HG02943 (cell line): ENCODE measurements at regions not wholly inside any gene's neighbourhood (a gene's known extent, or its start where the extent isn't known, plus 50 kb on each side); places are given as distances from the start of the nearest gene placed in this dataset.

Experiments used
- ATAC-seq: cut with Tn5 transposase; IDR thresholded peaks from one replicate; pipeline ENCODE4 v1.9.1; 2021; ENCODE audit warnings: mild to moderate bottlenecking, low read depth, moderate library complexity; ENCODE audit not compliant: unreplicated experiment

DNA sequence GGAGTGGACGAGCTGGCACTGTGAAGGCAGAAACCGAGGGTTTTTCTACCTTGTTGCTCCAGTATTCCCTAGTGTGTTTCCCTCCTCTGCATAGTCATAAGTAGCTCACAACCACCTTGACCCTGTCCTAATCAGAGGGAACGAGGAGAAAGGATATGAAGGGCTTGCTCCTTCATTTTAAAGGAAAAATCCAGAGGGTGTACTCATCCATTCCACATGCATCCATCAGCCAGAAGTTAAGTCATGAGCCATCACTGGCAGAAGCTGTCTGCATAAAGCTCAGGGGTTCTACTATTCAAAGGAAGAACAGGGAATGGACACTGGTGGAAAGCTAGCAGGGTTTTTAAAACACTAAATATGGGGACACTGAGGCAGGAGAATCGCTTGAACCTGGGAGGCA lies 84.3 kb upstream of the FOXN3 start:
- no peak for ATAC-seq

DNA sequence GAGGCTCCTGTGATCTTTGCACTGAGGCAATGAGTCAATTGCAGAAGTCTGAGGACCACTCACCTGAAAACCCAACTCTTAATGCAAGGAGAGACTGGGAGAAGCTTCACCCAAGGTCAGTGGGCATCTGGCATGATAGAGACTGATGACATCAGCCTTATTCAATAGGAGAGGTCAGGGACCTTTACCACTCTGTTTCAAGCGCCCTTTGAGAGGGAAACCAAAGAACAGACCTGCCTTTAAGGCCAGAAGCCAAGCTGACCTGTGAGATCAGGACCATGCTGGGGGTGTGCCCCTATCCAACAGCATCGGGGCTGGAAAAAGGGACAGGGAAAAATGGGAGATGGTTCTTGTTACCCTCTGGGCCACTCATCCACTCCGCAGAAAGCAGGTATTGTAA lies 83.3 kb upstream of the FOXN3 start:
- ATAC-seq, result no peak

DNA sequence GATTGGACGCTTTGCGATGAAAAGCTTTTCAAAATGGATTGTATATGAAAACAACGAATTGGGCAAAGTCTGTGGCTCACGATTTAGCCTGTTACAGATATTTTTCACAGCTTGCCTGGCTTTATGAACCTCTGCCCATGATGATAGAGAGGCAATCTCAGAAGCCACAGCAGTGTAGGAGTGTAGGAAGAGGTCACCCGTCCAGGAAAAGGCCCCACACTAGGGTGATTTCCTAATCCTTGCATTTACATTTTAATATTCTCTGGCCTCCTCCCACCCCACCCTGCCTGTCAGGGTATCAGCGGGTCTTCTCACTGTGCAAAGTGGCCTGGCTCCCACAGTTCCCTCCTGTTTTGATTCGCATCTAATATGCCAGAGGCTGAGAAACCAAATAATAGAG lies 81.8 kb upstream of the FOXN3 start:
- no peak for ATAC-seq

DNA sequence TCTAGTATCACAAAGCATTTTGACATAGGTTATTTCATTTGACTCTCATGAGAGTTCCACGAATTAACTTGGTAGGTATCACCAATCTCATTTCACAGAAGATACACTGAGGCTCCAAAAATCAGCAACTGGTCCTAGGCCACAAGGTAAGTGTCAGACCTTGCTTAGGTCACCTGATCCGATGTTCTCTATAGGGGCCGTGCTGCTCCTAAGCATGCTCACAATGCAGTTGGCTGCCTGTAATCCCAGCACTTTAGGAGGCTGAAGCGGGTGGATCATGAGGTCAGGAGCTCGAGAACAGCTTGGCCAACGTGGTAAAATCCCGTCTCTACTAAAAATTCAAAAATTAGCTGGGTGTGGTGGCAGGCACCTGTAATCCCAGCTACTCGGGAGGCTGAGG lies 78.7 kb upstream of the FOXN3 start:
- ATAC-seq, result no peak

DNA sequence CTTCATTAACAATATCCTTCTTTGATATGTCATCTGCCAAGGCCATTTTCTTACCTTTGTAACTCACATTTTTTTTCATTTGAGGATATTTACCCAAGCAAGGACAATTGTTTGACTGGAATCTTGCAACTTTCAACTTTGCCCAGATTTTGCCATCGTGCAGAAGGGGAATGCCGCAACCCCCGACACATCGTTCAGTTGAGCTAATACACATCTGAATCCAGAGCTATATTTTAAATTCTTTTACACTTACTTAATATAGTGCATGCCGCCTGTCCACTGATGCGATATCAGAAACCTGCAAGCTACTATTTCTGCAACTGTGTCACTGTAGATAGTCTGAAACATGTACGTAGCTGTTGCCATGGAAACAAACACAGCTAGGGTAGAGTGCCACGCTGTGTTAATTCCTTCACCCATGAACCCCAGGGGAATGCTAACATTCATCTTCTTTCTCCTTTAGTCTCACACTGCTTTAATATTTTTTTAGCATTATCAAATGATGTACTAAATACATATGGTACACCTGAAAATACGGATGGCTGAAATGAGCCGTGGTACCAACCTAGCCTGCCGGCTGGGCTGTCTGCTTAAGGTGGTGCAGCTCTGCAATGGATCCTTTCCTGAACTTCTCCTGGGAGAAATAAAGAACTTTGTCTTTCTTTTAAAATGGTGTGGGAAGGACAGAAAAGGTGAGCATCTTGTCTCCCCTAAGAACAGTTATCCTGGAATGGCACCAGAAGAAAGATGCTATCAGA lies 77.0 kb upstream of the FOXN3 start:
- ATAC-seq, result no peak

DNA sequence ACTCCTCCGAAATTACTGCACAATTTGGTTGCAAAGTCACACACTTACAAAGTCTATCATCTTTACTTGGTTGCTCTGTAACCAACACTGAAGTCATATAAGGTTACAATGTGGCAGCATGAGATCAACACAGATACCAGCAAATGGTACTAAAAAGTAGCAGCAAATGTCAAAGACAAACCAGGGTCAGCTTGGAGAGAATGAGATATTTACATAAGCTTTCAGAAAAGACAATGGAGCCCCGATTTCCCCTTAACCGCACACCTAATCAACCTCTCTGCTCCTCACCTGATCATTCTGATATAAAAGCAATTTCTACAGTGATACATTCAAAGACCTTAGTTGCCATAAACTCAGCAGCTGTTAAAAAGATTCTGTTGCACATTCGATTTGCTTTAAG lies 76.4 kb upstream of the FOXN3 start:
- no peak for ATAC-seq

DNA sequence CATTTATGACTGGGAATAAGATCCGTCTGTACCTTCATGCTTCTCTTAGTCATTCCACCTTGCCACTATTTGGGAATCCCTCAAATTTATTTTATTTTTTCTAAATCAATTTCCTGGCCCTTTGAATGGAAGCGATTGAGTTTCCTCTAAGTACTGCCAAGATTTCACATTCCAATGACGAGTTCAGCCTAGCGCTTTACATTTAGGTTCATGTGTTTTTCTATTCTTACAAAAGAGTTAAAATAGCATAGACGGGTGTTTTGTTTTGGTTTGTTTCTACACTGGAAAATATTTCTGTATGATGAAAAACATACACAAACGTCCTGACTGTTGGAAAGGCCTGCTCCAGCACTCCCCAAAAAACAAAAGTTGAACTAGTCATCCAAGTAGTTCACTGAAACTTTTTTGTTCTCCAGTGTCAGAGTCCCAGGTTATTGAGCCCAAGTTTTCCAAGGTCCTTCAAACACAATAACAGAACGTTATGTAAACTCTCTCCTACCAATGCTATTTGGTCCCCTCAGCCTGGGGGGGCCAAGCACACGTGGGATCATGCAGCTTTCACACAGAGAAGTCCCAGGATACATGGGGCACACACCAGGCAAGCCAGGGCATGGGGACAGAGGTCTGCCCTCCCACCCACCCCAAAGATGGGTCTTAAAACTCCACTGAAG lies 74.8 kb upstream of the FOXN3 start:
- no peak for ATAC-seq

DNA sequence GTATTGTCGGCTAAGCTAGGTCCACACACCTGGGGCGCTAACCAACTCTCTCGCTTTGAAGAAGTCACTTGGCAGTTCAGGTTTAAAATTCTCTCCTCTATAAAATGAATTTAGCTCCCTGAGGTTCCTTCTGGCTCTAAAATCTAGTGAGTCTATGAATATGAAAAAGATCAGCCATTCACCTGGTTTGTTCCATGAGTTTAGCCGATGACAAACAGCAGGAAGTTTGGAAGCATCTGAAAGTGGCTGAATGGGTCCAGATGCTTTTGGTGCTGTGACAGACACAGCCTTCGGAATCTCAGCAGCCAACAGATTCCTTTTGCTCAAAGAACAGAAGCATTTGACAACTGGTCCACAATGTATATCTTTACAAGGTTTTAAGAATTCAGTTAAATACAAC lies 73.4 kb upstream of the FOXN3 start:
- no peak for ATAC-seq

DNA sequence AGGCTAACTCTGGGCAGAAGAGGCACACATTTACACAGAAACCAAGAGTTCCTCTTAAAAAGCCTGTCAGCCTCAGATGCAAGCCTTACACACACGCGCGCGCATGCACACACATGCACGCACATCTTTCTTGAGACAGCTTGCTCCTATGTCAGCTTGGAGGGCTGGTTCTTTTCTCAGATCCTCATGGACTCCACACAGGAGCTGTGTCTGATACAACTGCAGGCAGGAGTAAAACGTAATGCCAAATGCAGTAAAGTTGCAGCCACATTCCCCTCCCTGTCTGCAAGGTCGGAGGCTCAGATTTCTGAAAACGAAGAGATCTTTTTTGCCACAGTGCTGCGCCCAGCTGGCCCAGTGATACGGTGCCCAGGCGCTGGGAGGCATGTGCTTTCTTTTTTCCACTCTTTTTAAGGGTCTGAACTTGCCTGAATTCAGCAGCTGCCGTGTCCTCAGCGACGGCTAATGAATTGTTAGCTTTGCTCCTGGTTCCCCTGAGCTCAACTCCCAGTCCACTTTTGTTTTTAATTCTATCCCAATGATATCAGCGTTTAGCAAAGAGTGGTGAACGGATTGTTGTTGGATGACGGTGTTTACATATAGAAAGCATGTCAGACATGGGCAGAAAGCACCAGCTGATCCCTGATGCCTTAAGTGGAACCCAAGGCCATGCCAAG lies 72.9 kb upstream of the FOXN3 start:
- no peak for ATAC-seq

DNA sequence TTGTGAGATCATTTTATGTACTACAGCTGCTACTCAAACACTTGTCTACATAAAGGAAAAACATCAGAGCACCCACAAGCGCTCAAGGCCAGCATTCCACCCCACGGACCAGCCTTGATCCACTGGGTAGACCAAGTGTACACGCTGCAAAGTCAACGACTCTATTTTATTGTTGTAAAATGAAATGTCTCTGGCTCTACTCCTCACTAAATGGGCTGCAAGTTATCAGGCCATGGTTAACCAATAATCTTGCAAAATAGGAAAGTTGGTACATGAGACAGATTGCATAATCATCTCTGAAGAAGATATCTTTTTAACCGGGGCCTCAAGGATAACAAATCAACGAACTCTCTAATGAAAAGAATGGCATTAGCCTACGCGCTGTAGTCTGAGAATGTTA lies 69.9 kb upstream of the FOXN3 start:
- no peak for ATAC-seq

DNA sequence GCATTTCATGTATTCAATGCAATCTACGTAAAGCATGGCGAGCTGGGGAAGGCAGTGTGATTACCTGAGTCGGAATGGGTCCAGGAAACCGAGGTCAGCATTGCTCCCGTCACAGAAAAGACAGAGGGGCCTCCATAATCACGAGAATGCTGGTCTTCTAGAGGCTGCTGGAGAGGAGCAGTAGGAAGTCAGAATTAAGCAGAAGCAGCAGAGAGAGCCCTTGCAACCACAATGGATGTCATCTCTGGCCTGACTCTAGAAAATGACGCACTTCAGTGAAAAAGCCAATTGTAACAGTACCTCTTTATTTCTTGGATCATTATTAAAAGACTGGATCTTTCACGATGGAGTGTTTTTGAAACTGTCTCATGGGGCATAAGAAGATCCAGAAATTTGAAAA lies 69.5 kb upstream of the FOXN3 start:
- ATAC-seq, result no peak

DNA sequence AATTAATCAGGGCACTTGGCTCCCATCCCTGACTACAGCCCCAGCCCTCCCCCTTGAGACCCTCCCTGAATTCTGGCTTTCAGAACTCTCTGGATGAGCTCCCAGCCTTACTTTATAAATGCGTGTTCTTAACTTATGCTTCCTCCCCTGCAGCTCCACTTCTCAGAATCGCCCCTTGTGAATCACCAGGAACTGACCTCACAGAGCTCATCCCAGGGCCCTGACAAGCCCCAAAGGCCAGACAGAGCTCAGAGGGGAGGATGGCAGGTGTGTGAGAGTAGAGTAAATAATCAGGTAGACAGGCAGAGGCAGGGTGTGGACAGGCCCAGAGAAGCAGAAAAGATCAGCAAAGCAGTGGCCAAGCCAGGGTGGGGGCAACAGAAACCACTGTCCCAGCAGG lies 68.2 kb upstream of the FOXN3 start:
- ATAC-seq, result no peak

DNA sequence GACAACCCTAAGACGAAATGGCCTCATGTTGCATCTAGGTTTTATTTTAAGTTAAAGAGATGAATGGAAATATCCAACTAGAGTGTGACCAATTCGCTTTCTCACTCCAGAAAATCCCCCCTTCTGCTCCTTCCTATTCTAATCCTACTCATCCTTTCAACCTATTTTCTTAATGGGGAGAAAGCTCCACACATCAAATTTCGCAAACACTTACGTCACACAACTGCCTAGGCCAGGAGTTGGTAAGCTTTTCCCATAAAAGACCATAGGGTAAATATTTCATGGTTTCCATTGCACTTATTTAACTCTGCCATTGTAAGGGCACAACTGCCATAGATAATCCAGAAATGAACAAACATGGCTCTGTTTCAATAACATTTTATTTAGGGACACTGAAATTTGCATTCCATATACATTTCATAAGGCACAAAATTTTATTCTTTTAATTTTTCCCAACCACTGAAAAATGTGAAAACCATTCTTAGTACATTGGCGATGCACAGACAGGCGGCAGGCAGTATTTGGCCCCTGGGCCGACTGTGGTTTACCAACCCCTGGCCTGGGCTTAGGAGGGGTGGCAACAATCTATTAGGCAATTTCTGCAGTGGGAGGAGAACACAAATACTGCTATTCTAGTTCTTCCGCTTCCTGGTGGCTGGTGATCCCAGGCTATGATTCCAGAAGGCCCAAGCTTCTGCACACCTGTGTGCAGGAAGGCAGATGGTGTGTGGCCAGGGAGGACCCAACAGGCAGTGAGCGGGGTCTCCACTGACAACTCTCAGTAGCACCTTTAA lies 67.2 kb upstream of the FOXN3 start:
- ATAC-seq, result no peak

DNA sequence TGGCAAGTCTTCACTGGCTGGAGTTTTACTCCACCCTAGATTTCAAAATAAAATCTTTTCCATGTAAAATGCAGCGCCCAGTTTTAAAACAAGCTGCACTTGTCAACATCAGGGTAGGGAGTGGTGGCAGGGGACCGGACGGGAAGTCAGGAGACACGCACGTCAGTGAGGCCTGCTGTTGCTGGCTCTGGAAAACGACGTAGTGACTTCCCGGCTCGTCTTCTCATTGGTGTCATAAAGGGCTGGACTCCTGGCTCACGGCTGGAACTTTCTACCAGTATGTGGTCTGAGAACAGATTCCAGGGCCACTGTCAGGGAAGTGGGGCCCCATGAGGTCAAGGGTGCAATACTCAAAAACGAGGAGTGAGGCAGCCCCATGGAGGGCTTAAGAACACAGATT lies 64.2 kb upstream of the FOXN3 start:
- ATAC-seq, result no peak

DNA sequence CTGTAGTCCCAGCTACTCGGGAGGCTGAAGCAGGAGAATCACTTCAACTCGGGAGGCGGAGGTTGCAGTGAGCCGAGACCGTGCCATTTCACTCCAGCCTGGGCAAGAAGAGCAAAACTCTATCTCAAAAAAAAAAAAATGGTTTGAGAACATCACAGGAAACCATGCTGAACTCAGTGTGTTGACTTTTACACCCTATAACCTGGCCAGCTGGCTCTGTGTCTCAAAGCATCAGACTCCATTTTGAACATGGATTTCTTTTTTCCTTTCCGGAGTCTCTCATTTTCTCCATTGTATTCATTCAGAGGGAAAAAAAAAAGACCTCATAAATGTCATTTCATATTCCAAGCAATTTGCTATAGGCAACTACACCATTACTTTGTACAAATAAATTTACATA lies 63.2 kb upstream of the FOXN3 start:
- ATAC-seq, result no peak

DNA sequence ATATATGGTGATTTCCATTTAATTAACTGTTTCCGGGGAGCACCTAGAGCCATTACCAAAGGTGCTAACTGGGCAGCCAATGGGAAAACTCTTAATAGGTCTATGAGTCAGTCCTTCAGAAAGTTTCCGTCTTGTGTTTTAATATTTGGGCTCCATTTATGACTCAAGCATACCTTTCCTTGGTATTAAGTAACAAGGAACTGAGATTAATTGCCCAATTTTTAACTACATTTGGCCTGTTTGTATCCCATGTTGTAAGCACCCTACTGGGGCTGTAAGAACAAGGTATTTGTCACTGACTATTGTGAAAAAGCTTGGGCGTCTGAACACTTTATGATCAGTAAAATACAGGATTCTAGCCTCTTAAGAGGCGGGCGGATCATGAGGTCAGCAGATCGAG lies 62.8 kb upstream of the FOXN3 start:
- ATAC-seq, result no peak

DNA sequence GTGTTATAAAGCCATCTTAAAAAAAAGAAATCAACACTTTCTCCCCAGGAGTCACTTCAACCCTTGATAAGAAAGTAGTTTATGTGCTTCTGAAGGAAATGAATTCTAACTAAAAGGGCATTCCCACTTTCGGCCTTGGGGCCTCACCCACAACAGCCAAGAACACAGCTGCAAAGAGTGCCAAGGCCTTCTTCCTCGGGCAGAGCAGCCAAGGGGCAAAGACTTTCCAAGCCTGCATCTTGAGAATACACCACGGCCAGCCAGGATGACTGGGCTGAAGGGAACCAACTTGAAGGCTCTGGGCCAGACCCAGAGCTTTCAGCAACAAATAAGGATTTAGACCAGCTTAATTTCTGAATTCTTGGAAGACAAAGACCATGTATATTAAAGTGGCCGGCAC lies 60.4 kb upstream of the FOXN3 start:
- ATAC-seq, result no peak

DNA sequence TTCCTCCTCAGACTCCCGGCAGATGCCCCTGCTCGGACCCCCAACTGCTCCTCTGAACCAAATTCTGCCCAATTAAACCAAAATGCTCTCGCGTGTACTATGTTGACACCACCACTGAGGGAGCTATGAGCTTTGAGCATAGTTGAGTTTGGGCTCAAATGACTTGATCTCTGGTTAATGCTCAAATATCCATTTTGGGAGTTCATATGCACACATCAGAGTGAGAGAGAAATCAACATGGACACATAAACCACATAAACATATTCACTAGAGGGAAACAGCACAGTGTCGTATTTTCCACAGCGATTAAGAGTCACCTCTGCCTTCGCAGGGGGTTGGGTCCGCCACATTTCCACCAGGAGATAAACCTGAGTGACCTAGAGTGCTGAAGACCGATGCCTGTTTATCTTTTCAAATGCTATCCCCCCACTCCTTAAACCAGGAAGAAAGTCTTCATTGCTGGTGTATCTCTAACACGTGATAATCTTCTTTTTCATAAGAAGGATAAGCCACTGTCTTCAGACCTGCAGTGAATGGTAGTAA lies 59.4 kb upstream of the FOXN3 start:
- no peak for ATAC-seq

DNA sequence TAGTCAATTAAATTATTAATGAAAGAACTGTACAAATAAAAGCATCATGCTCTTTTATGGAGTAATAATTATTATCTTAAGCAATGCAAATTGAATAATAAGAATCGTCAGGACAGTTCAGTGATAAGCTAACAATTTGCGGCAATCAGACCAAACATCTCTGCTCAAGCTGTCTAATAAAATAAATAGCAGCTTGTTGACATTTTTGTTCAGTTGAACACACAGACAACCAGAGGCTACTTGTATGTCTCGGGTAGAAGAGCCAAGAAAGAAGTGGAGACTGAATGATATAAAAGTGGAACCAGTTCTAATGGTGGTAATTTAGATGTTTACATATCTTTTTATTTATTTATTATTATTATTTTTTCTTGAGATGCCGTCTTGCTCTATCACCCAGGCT lies 57.4 kb upstream of the FOXN3 start:
- ATAC-seq, result no peak

DNA sequence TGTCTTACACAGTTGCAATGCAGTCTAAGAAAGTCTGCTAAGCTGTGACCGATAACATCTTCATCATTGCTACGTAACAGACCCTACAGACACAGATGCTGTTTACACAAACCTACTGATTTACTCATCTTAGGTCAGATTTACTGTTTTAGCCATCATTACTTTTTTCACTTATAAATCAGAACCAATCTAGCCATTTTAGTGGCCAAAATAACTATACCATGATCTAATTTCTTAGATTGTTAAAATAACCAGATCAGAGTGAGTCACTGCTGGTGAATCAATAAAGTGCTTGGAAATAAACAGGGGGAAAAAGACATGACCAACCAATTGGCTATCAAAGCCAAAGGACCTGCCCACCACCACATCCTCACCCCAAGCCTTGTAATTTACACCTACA lies 57.0 kb upstream of the FOXN3 start:
- ATAC-seq, result no peak

DNA sequence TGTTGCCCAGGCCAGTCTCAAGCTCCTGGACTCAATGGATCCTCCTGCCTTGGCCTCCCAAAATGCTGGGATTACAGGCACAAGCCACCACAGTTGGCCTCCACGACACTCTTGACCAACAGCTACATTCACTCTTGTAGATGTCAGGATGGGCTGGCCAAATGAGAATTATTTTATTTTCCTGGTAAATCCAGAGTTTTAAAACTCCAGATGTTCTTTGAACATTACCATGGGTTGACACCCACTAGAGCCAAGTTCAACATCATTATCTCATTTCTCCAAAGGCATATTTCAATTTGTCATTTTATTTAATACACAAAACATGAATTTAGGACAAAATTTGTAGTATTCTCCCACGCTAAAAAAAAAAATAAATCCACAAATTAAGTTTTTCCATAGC lies 56.5 kb upstream of the FOXN3 start:
- no peak for ATAC-seq
